Stimulated activated CD4-positive, alpha-beta T cell treated with anti-CD3 and anti-CD28 coated beads, Interleukin-4, amount 100 ng/mL, for 4 hours (primary cell): ENCODE measurements at regions not wholly inside any gene's neighbourhood (a gene's known extent, or its start where the extent isn't known, plus 50 kb on each side); places are given as distances from the start of the nearest gene placed in this dataset.

Source experiments
- DNase-seq, 2 experiments: peaks; one replicate each; pipeline ENCODE4 v3.0.0-alpha.2; 2020

GRCh38 chr15:38672814-38673670, 108.4 kb upstream of the RASGRP1 start:
- DNase-seq: peak in 1 of 2 experiments; percentile 30

DNA sequence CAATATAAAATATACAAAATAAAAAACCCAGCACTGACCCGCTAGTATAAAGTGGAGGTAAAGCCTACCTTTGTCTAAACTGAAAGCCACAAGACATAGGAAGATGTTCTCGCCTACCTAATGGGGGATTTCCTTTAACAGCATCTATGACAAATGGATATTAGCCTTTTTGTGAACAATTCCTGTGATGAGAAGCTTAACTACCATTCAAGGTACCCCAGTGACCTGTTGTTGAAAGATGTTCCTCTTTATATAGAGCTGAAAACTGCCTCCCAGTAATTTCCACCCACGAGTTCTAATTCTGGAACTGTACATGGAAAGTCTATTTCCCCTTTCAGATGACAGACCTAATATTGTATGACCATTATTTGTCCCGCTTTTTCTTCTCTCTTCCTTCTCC, 109.8 kb upstream of the RASGRP1 start:
- DNase-seq: no peak

- no peak for DNase-seq
Observed at GRCh38 chr15:38678281-38678680, 113.7 kb upstream of the RASGRP1 start.

DNA sequence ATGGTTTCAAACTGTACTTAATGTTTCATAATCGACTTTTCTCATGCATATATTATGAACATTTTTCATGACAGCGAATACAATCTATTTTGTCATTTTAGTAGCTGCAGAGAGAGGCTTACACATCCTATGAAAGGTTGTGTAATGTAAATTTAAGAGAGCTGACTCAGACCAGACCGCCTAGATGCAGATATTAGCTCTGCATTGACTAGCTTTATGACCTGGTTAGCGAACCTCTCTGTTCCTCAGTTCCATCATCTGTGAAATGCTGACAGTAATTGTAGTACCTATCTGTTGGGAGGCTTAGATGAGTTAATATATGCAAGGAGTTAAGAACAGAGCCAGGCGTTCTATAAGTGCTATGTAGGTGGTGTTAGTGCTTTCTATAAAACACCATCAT, 116.2 kb upstream of the RASGRP1 start:
- DNase-seq: no peak

- no peak for DNase-seq
Observed at GRCh38 chr15:38682363-38682762, 117.7 kb upstream of the RASGRP1 start.

DNA sequence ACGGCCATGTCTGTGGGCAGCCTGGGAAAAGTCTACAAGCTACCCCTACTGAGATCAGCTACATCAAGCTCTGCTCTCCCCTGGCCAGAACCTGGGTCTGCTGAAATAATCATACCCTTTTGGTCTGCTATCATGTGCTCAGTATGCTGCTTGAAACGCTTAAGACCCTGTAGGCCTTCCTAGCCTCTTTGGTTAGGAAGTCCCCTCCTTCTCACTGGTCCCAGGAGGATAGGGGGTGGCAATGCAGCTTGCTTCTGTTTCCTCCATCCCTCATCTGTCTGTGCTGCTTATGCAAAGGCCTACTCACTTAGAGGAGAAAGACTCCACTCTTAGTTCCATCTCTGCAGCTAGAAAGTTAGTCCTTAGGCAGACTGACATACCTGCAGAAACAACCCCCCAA, 118.2 kb upstream of the RASGRP1 start:
- no peak for DNase-seq

- peak; percentile 58 to 73 for DNase-seq
Observed at GRCh38 chr15:38683382-38684242, 119.0 kb upstream of the RASGRP1 start.

GRCh38 chr15:38684440-38685010, 119.9 kb upstream of the RASGRP1 start:
- peak in 1 of 2 experiments; percentile 9 for DNase-seq

DNA sequence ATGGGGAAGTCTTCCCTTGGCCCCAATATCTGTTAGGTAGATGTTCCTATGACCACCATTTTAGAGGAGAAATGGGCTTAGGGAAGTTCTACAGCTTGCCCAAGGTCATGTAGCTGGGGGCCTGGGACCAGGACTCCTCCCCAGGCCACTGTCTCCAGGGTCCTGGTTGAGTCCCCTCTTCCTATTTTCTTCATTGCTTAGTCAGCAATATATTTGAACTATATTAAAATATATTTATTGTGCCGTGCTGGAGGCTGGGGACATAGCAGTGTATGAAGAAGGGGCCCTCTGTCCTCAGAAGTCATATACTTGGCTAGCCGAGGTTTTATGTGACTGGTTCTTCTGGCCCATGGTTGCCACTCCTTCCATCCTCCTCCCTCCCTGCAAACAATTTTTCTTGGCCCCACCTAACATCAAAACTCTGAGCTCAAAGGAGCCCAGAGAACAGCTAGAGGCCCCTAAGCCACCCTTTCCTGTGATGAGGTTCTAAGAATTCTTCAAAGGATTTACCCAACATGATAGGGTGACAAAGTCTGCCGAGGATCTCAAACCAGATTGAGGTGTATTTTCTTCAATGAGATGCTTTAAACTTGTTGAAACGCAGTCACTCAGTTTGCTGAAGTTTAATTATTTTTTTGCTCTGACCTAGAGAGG, 121.2 kb upstream of the RASGRP1 start:
- DNase-seq: peak in 1 of 2 experiments; percentile 36

DNA sequence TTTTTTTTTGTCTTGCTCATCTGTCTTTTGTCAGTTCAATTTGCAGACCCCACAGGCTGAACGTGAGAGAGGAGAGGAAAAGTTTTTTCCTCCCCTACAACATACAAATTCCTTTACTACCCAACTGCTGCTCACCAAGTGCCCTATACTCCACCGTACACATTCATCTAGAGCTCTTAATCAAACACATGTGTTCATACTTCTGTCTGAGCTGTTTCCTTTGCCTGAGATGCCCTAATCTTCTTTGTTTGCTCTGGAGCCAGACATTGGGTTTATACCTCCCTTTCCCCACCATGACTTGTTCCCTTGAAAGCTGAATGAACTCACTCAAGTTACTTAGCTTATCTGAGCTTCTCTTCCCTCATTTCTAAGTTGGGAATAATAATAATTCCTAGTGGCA, 122.7 kb upstream of the RASGRP1 start:
- no peak for DNase-seq

DNA sequence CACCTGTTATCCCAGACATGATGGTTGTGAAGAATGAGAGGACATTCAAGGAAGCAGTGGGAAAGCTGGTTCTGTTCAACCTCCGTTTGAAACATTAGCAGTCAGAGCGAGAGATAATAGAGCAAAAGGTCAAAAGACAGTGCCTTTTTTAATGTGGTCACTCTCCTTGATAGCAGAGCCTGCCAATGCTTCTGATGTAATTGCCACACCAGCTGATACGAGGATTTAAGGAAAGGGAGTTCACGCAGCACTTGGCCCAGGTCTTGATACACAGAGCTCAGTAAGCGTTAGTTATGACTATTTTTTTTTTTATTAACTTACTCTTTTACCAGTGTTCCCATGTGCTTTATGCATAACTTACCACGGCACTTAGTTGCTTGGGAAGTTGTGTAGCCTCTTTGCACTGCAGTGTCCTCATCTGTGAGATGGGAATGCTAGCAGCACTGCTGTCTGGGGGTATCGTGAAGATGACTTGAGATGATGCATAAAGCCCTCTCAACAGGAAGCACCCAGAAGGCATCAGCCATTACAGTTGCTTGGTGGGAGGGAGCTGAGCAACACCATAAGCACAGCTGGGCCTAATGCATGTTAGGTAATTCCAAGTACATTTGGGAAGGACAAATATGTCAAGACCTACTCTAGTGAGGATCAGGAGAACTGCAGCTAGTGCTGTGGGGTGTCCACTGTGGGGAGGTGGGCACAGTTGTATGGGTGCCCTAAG, 123.3 kb upstream of the RASGRP1 start:
- no peak for DNase-seq

GRCh38 chr15:38688761-38689160, 124.1 kb upstream of the RASGRP1 start:
- peak; percentile 18 to 62 for DNase-seq

GRCh38 chr15:38689522-38689921, 124.9 kb upstream of the RASGRP1 start:
- DNase-seq: no peak

DNA sequence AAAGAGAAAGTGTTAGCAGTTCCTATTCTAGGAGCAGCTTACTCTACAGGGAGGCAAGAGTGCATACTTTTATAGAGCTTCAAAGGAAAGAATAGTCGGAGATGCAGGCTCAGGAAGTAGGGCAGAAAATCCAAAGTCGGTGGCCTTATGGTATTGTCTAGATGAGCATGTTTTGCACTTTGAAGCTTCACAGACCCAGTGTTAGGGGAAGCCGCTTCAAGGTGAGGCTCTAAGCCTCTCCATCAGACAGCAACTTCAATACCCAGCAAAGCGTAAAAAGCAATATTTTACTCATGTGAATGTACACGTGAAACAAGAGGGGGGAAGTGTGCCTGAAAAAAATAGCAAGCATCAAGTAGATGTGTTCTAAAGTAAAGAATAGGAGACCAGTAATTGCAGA, 125.6 kb upstream of the RASGRP1 start:
- no peak for DNase-seq

DNA sequence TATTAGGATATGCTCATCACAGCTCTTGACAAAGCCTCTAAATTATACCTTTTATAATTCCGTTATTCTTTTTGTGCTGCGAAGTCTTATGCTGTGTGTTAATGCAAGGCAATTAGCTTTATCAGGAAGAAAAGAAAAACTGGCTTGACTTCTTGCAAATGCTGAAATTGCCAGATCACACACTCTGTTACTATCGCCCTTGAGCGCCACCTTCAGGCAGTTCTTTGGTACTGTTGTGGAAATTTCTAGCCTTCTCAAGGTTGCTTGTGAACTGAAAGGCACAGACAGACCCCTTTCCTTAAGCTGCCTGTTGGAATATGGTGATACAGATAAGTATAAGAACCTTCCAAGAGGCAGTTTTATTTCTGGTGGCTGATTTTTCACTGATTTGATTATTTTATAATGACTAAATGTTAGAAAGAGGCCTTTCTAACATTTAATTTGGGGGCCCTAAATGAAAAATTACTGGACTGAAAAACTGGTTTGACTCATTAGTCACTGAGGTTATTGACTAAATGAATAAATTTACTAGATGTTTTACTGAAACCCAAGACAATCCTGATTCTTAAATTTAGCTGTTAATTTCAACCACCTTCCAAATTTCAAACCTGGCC, 126.2 kb upstream of the RASGRP1 start:
- peak; percentile 68 to 76 for DNase-seq

- DNase-seq: no peak
Observed at GRCh38 chr15:38691377-38691776, 126.8 kb upstream of the RASGRP1 start.

GRCh38 chr15:38691965-38692788, 127.6 kb upstream of the RASGRP1 start:
- no peak for DNase-seq

- DNase-seq: no peak
Observed at GRCh38 chr15:38692789-38693062, 128.1 kb upstream of the RASGRP1 start.

DNA sequence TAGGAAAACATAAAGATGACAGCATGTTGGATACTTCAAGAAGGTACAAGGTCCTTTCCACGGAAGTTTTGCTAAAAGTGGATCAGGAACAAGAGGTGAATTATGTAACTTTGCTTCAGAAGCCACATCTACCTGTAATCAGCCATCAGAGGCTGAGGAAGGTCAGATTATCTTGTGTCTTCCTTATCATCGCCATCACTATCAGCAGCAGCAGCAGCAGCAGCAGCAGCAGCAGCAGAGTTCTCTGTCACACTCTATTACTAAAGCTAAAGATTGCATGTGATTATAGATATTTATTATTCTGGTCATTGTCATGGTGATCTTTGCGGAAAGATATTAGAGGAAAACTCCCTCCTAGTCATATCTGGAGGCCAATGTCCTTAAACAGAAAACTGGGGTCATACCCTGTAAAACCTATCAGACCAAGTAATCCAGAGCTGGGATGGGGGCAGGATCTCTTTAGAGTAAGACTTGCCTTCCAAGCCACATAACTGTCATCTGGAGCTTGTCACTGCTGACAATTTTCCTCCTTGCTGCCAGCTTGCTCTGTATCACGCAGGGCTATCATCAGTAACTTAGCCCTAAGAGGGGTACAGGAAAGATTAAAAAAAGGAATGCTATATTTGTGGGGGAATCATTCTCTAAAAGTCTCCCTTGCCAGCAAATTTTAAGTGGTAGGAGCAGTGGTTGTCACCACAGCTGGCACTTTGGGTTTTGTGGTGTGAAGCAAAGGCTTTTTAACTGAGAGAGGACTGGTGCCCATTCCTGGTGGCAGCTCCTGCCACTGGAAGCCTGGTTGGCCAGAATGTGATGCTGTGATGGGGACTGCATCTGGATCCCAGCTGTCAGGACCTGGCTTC, 130.9 kb upstream of the RASGRP1 start:
- DNase-seq: no peak

GRCh38 chr15:38696109-38696727, 131.6 kb upstream of the RASGRP1 start:
- DNase-seq: peak; percentile 47 to 72
